ENCODE measurements at regions not wholly inside any gene's neighbourhood (a gene's known extent, or its start where the extent isn't known, plus 50 kb on each side); places are given as distances from the start of the nearest gene placed in this dataset.

DNA sequence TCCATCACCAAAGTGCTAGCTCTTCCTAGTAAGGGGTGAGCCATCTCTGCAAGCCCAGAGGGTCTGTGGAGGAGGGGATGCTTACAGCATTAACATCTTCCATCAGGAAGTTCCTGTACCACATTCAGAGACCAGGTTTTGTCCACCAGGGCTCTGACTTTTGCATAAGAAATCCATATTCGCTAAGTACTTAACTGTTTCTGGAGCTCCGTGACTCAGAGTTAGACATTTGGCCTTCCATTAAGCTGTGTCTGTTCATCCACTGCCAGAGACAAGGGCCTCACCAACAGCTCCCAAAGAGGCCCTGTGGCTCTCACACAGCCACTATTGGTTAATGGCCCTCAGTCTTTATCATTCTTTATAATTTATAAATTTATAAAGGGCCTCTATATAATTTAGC, 144.6 kb downstream of the ADAMTS15 start:
- TF ChIP-seq POLR2A (IDR thresholded peaks at IDR 0.05; ENCODE audit: low read length), result no peak
- TF ChIP-seq GATA1 (IDR thresholded peaks at IDR 0.05; ENCODE audit: low read depth, low read length), result no peak
